IgD-negative memory B cell (primary cell): ENCODE measurements at regions not wholly inside any gene's neighbourhood (a gene's known extent, or its start where the extent isn't known, plus 50 kb on each side); places are given as distances from the start of the nearest gene placed in this dataset.

Experiments
- H3K27ac Mint-ChIP-seq, 3 donors: one replicate each; pipeline ENCODE4 v1.8.0; 2020 to 2022; ENCODE audit warnings: mild to moderate bottlenecking in 3 of 3, mixed read lengths in 3 of 3, moderate library complexity in 1 of 3
- H3K27me3 Mint-ChIP-seq: one replicate; pipeline ENCODE4 v1.8.0; 2021; ENCODE audit warnings: mixed read lengths
- H3K36me3 Mint-ChIP-seq: one replicate; pipeline ENCODE4 v1.8.0; 2020; ENCODE audit warnings: mild to moderate bottlenecking, mixed read lengths
- H3K4me1 Mint-ChIP-seq, 3 donors: one replicate each; pipeline ENCODE4 v1.8.0; 2020 to 2022; ENCODE audit warnings: mixed read lengths in 3 of 3, mild to moderate bottlenecking in 1 of 3
- H3K4me3 Mint-ChIP-seq, 4 donors: one replicate each; pipeline ENCODE4 v1.8.0; 2020 to 2022; ENCODE audit warnings: mild to moderate bottlenecking in 4 of 4, mixed read lengths in 4 of 4, moderate library complexity in 3 of 4
- H3K9me3 Mint-ChIP-seq, 3 donors: one replicate each; pipeline ENCODE4 v1.8.0; 2020 to 2021; ENCODE audit warnings: mixed read lengths in 3 of 3, mild to moderate bottlenecking in 1 of 3

GRCh38 chr1:56171670-56172069 lies 407.7 kb downstream of the PLPP3 start:
- H3K9me3 Mint-ChIP-seq = no peaks in the 10 kb centered on the region
- H3K4me1 Mint-ChIP-seq = no peaks in the 10 kb centered on the region
- H3K36me3 Mint-ChIP-seq = no peaks in the 10 kb centered on the region
- H3K27ac Mint-ChIP-seq = no peak overlapping the region
- H3K27me3 Mint-ChIP-seq = peaks cover 2% of the 10 kb centered on the region
- H3K4me3 Mint-ChIP-seq = no peak overlapping the region

DNA sequence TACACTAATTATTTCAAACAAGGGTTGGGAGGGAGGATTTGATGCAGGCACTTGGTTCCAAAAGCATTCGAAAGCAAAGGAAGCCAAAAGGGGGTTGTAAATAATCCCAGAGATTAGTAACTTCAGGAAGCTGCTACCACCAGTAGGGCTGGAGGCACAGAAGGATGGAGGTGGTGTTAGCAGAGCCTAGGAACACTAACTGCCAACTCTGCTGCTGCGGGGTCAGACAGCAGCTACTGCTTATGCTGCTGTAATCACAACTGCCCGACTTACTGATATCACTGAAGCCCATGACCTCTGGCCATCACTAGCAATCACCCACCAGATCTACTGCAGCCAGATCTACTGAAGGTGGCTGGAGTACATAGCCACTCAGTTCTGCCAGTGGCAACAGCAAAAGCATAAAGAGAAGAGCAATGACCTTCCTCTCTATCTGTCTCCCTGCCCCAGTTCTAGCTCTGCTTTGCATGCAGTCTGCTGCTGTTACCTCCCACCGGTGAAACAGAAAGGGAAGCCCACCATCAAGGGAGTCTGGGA lies 408.5 kb downstream of the PLPP3 start:
- Mint-ChIP-seq H3K4me1 (no peaks in the 10 kb centered on the region), H3K27me3 (peaks cover 6% of the 10 kb centered on the region), H3K4me3 (no peak overlapping the region), H3K36me3 (no peaks in the 10 kb centered on the region), H3K27ac (no peak overlapping the region), H3K9me3 (no peaks in the 10 kb centered on the region)

DNA sequence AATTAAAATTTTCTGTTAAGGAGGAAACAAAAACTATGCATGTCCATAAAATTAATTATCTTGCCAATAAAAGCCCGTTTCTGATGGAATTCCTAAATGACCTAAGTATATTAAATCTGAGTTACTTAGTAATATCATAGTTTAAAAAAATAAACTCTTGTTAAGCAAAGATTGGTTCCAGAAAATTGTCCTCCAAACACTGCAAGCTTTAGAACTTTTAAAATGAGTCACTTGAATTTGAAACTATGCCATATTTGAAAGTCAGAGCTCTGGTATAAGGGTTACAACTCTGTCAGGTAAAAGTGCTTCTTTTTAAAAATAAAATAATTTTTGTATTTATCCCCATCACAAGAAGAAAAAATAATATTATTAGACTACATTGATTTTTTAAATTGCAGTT lies 409.5 kb downstream of the PLPP3 start:
- Mint-ChIP-seq H3K4me3 (no peak overlapping the region), H3K27ac (no peak overlapping the region), H3K4me1 (no peaks in the 10 kb centered on the region), H3K9me3 (no peaks in the 10 kb centered on the region), H3K36me3 (no peaks in the 10 kb centered on the region), H3K27me3 (peaks cover 6% of the 10 kb centered on the region)

- H3K27me3 Mint-ChIP-seq = peaks cover 6% of the 10 kb centered on the region
- no peaks in the 10 kb centered on the region for H3K9me3 Mint-ChIP-seq
- no peak overlapping the region for H3K27ac Mint-ChIP-seq
- H3K4me1 Mint-ChIP-seq = no peaks in the 10 kb centered on the region
- no peaks in the 10 kb centered on the region for H3K36me3 Mint-ChIP-seq
- no peak overlapping the region for H3K4me3 Mint-ChIP-seq
Measured at GRCh38 chr1:56168176-56168575, 411.2 kb downstream of the PLPP3 start.

DNA sequence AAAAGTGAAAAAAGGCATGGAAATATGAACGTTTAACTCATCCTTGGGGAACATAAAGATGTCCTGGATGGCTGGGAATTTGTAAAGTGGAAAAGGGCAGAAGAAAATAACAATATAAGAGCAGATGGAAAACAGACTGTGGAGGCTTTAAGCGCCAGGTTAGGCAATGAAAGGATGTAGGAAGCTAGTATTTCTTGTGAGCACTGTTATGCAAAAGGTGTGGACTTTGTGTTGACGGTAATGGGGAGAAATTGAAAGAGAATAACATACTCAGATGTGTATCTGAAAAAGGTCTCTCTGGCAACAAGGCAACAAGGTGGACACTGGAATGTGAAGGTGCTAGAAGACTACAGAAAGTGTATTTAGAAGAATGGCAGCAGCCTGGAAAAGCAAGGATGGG lies 411.8 kb downstream of the PLPP3 start:
- Mint-ChIP-seq H3K4me1 (no peaks in the 10 kb centered on the region), H3K27ac (no peak overlapping the region), H3K36me3 (no peaks in the 10 kb centered on the region), H3K4me3 (no peak overlapping the region), H3K27me3 (peaks cover 6% of the 10 kb centered on the region), H3K9me3 (no peaks in the 10 kb centered on the region)

- Mint-ChIP-seq H3K27me3 (no peaks in the 10 kb centered on the region), H3K9me3 (no peaks in the 10 kb centered on the region), H3K27ac (no peak overlapping the region), H3K4me3 (no peak overlapping the region), H3K36me3 (no peaks in the 10 kb centered on the region), H3K4me1 (peaks cover 0 to 3% (median 0%) of the 10 kb centered on the region in 3 donors)
Measured at GRCh38 chr1:56160773-56161315, 418.5 kb downstream of the PLPP3 start.

GRCh38 chr1:56156971-56157876 lies 422.1 kb downstream of the PLPP3 start:
- Mint-ChIP-seq H3K4me3 (no peak overlapping the region), H3K4me1 (peaks cover 0 to 3% (median 0%) of the 10 kb centered on the region in 3 donors), H3K27me3 (peaks cover 8% of the 10 kb centered on the region), H3K27ac (no peak overlapping the region), H3K36me3 (no peaks in the 10 kb centered on the region), H3K9me3 (peaks cover 0 to 3% (median 0%) of the 10 kb centered on the region in 3 donors)

DNA sequence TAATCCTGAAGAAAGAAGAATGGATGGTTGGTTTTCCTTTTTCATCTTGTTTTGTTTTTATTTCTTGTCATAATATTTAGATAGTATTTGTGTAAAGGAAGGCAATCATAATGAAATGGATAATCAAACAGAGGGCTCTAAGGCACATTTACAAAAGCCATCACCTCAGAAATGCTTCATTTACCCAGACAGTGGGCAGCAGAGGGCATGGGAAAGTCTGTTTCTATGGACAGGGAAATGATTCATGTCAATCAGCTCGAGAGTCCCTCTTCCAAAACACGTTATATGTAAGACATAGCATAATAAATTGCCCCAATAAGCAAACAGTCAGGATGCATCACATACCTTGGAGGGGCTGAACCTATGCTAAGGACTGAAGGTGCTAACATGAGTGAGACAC lies 426.1 kb downstream of the PLPP3 start:
- Mint-ChIP-seq H3K27ac (no peak overlapping the region), H3K27me3 (peaks cover 8% of the 10 kb centered on the region), H3K36me3 (no peaks in the 10 kb centered on the region), H3K4me3 (peak overlapping the region in 1 of 4 donors; percentile 34), H3K9me3 (peaks cover 0 to 3% (median 1%) of the 10 kb centered on the region in 3 donors), H3K4me1 (no peaks in the 10 kb centered on the region)

GRCh38 chr1:56152635-56153034 lies 426.7 kb downstream of the PLPP3 start:
- H3K27me3 Mint-ChIP-seq = peaks cover 8% of the 10 kb centered on the region
- H3K36me3 Mint-ChIP-seq = no peaks in the 10 kb centered on the region
- H3K4me3 Mint-ChIP-seq = no peak overlapping the region
- no peaks in the 10 kb centered on the region for H3K4me1 Mint-ChIP-seq
- no peak overlapping the region for H3K27ac Mint-ChIP-seq
- H3K9me3 Mint-ChIP-seq = peaks cover 0 to 3% (median 1%) of the 10 kb centered on the region in 3 donors

DNA sequence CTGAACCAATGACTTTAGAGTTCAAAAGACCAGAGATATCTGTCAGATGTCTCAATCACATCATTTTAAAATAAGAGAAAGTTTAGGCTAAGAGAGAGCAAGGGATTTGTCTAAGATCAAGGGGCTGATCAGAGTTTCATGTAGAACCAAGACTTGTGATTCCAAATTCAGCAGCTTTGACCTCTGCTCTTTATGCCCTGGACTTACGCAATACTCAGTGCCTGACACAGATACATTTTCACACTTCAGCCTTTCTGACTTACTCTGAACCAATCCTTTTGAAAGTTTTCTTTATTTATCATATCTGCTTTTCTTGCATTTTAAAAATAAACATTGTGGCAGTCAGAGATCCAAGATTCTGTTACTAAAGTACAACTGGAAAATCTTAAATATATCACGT lies 428.0 kb downstream of the PLPP3 start:
- H3K4me3 Mint-ChIP-seq = no peak overlapping the region
- H3K4me1 Mint-ChIP-seq = no peaks in the 10 kb centered on the region
- no peaks in the 10 kb centered on the region for H3K36me3 Mint-ChIP-seq
- no peak overlapping the region for H3K27ac Mint-ChIP-seq
- peaks cover 0 to 3% (median 1%) of the 10 kb centered on the region in 3 donors for H3K9me3 Mint-ChIP-seq
- peaks cover 8% of the 10 kb centered on the region for H3K27me3 Mint-ChIP-seq

GRCh38 chr1:56150441-56151215 lies 428.7 kb downstream of the PLPP3 start:
- Mint-ChIP-seq H3K36me3 (no peaks in the 10 kb centered on the region), H3K27ac (no peak overlapping the region), H3K4me3 (no peak overlapping the region), H3K27me3 (peaks cover 8% of the 10 kb centered on the region), H3K4me1 (no peaks in the 10 kb centered on the region), H3K9me3 (peaks cover 0 to 3% (median 1%) of the 10 kb centered on the region in 3 donors)

- Mint-ChIP-seq H3K4me3 (no peak overlapping the region), H3K36me3 (no peaks in the 10 kb centered on the region), H3K4me1 (no peaks in the 10 kb centered on the region), H3K9me3 (peaks cover 0 to 1% (median 0%) of the 10 kb centered on the region in 3 donors), H3K27me3 (peaks cover 8% of the 10 kb centered on the region), H3K27ac (no peak overlapping the region)
Measured at GRCh38 chr1:56149761-56150160, 429.6 kb downstream of the PLPP3 start.

DNA sequence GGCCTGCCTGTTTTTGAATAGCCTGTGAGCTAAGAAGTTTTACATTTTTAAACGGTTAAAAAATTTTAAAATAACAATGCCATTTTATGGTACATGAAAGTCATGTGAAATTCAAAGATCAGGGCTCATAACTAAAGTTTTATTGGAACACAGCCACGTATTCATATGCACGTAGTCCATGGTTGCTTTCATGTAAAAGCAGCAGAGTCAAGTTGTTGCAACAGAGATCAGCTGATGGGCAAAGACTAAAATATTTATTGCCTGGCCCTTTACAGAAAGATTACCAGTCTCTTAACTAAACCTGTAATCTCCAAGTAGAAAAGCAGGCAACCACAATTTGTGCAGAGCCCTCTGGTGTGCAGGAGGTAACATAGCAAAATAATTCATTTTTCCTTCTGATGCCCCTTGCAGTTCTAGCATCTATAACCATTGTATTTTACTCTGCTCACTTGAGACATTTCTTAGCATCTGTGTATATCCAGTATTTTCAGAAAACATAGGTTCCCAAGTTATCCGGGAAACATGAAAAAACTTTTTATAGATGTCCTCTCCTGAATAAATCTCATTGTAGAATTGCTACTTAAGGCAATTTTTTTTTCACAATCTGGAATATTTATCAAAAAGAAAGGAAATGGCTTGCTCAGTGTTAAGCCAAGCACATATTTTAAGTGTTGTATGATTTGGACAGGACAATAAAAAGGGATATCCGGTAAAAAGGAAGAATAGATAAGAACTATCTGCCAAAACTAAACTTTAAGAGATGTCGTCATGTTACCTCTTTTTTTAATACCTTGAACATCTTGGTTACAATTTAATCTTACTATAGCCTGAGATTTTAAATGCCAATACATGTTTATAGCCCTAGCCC lies 430.8 kb downstream of the PLPP3 start:
- H3K4me1 Mint-ChIP-seq = no peaks in the 10 kb centered on the region
- peaks cover 0 to 1% (median 0%) of the 10 kb centered on the region in 3 donors for H3K9me3 Mint-ChIP-seq
- no peak overlapping the region for H3K27ac Mint-ChIP-seq
- H3K36me3 Mint-ChIP-seq = no peaks in the 10 kb centered on the region
- H3K4me3 Mint-ChIP-seq = no peak overlapping the region
- H3K27me3 Mint-ChIP-seq = peaks cover 8% of the 10 kb centered on the region

DNA sequence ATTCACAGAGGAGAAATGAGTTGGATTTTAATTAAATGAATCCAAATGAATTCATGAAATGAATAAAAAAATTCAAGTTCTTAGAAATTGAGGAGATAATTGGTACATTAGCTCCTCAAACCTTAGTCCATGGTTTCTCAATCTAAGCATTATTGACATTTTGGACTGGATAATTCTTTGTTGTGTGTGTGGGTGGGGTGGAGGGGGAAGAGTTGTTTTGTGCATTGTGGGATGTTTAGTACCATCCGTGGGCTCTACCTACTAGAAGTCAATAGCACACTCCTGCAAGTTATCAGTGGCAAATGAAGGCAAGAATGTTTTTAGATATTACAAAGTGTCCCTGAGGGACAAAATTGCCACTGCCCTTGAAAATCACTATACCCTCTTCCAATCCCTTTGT lies 431.9 kb downstream of the PLPP3 start:
- Mint-ChIP-seq H3K9me3 (peaks cover 0 to 1% (median 0%) of the 10 kb centered on the region in 3 donors), H3K27me3 (peaks cover 1% of the 10 kb centered on the region), H3K27ac (no peak overlapping the region), H3K36me3 (no peaks in the 10 kb centered on the region), H3K4me1 (no peaks in the 10 kb centered on the region), H3K4me3 (no peak overlapping the region)
